Keratinocyte (primary cell): ENCODE measurements at regions not wholly inside any gene's neighbourhood (a gene's known extent, or its start where the extent isn't known, plus 50 kb on each side); places are given as distances from the start of the nearest gene placed in this dataset.

Source experiments
- DNase-seq: peaks from one replicate; pipeline ENCODE4 v3.0.0-alpha.2; 2011; ENCODE audit warnings: low read depth, missing footprints, low spot score
- FAIRE-seq: peaks from 2 replicates; lab custom pipeline; 2011; peaks lifted over from hg19 to GRCh38; lab: Jason Lieb, UNC
- H2AFZ ChIP-seq: 2 replicates; pipeline ENCODE4 v1.6.0; 2012; ENCODE audit warnings: low read length, control low read depth, inconsistent platforms; ENCODE audit not compliant: control insufficient read depth
- H3K27ac ChIP-seq: 2 replicates; pipeline ENCODE4 v1.5.1; 2011; ENCODE audit warnings: low read length; ENCODE audit not compliant: control insufficient read depth, insufficient read depth
- H3K27me3 ChIP-seq: 3 replicates; pipeline ENCODE4 v1.6.0; 2011; ENCODE audit warnings: low read length; ENCODE audit not compliant: control insufficient read depth, insufficient read depth; ENCODE audit errors: extremely low read depth
- H3K36me3 ChIP-seq, 2 experiments: 2 replicates in 1 of 2; 3 replicates in 1 of 2; pipeline ENCODE4 v1.5.1; 2011; ENCODE audit warnings: low read length in 2 of 2, mild to moderate bottlenecking in 1 of 2; ENCODE audit not compliant: control insufficient read depth in 2 of 2, insufficient read depth in 2 of 2; ENCODE audit errors: extremely low read depth in 1 of 2
- H3K4me1 ChIP-seq: 3 replicates; pipeline ENCODE4 v1.5.1; 2011; ENCODE audit warnings: low read length; ENCODE audit not compliant: control insufficient read depth, insufficient read depth; ENCODE audit errors: extremely low read depth
- H3K4me2 ChIP-seq: 3 replicates; pipeline ENCODE4 v1.6.0; 2011; ENCODE audit warnings: low read depth, low read length; ENCODE audit not compliant: control insufficient read depth, insufficient read depth; ENCODE audit errors: extremely low read depth
- H3K4me3 ChIP-seq, 3 experiments: fragments of 200-600 bp in 1 of 3; sonication (generic) in 1 of 3; 2 replicates in 2 of 3; 3 replicates in 1 of 3; pipeline ENCODE4 v1.5.1; 2011 to 2016; ENCODE audit warnings: low read length in 3 of 3, mild to moderate bottlenecking in 3 of 3, control low read depth in 2 of 3, inconsistent platforms in 1 of 3, low read depth in 1 of 3, mixed read lengths in 1 of 3, mixed run types in 1 of 3, moderate library complexity in 1 of 3; ENCODE audit not compliant: control insufficient read depth in 2 of 3, insufficient read depth in 2 of 3; ENCODE audit errors: extremely low read depth in 1 of 3
- H3K79me2 ChIP-seq: 2 replicates; pipeline ENCODE4 v1.6.0; 2012; ENCODE audit warnings: low read length; ENCODE audit not compliant: control insufficient read depth, insufficient read depth
- H3K9ac ChIP-seq: 3 replicates; pipeline ENCODE4 v1.6.0; 2011; ENCODE audit warnings: low read length; ENCODE audit not compliant: control insufficient read depth, insufficient read depth; ENCODE audit errors: extremely low read depth
- H3K9me1 ChIP-seq: 3 replicates; pipeline ENCODE4 v1.6.0; 2011; ENCODE audit warnings: low read length; ENCODE audit not compliant: control insufficient read depth, insufficient read depth; ENCODE audit errors: extremely low read depth
- H3K9me3 ChIP-seq: 2 replicates; pipeline ENCODE4 v1.5.1; 2012; ENCODE audit warnings: low read depth, low read length; ENCODE audit not compliant: control insufficient read depth
- H4K20me1 ChIP-seq: 3 replicates; pipeline ENCODE4 v1.6.0; 2011; ENCODE audit warnings: low read length; ENCODE audit not compliant: control insufficient read depth, insufficient read depth; ENCODE audit errors: extremely low read depth
- CTCF ChIP-seq, 3 experiments: IDR thresholded peaks in 1 of 3; conservative IDR thresholded peaks in 1 of 3; optimal IDR thresholded peaks in 1 of 3; 2 replicates in 2 of 3; 3 replicates in 1 of 3; pipeline versions ENCODE3 to v1.5.1; 2011; ENCODE audit warnings: low read length in 3 of 3, mild to moderate bottlenecking in 3 of 3, moderate library complexity in 2 of 3, control low read depth in 1 of 3, inconsistent platforms in 1 of 3; ENCODE audit not compliant: insufficient read depth in 2 of 3; ENCODE audit errors: extremely low read depth in 1 of 3
- EZH2 ChIP-seq: IDR thresholded peaks from one replicate; pipeline ENCODE4 v1.6.1; 2012; ENCODE audit warnings: inconsistent platforms, mild to moderate bottlenecking, low read length, moderate library complexity
- dilution Hi-C: fragments of 300-500 bp; cut with MboI; formaldehyde crosslinking; loops from one replicate; pipeline ENCODE4 v1.7.0; 2020; ENCODE audit warnings: low sequenced_read_pairs; ENCODE audit not compliant: extremely low pct_ligation_motif_present

DNA sequence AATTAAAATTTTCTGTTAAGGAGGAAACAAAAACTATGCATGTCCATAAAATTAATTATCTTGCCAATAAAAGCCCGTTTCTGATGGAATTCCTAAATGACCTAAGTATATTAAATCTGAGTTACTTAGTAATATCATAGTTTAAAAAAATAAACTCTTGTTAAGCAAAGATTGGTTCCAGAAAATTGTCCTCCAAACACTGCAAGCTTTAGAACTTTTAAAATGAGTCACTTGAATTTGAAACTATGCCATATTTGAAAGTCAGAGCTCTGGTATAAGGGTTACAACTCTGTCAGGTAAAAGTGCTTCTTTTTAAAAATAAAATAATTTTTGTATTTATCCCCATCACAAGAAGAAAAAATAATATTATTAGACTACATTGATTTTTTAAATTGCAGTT lies 409.5 kb downstream of the PLPP3 start:
- DNase-seq: no peak
- Histone ChIP-seq H3K9me1 (no peaks in the 10 kb centered on the region), H3K4me3 (no peak overlapping the region), H3K36me3 (no peaks in the 10 kb centered on the region), H3K79me2 (no peaks in the 10 kb centered on the region), H3K4me2 (no peak overlapping the region), H2AFZ (no peak overlapping the region), H4K20me1 (no peaks in the 10 kb centered on the region), H3K4me1 (no peaks in the 10 kb centered on the region), H3K9ac (no peak overlapping the region), H3K27ac (no peak overlapping the region), H3K9me3 (no peaks in the 10 kb centered on the region), H3K27me3 (no peaks in the 10 kb centered on the region)
- FAIRE-seq: no peak
- TF ChIP-seq EZH2 (no peak), CTCF (optimal IDR thresholded peaks at IDR 0.05 in 1 of 3, IDR thresholded peaks at IDR 0.05 in 1 of 3, conservative IDR thresholded peaks at IDR 0.05 in 1 of 3; ENCODE audit: extremely low read depth in 1 of 3, insufficient read depth in 2 of 3, low read length in 3 of 3) (no peak)
- dilution Hi-C loops: no loop called here

DNA sequence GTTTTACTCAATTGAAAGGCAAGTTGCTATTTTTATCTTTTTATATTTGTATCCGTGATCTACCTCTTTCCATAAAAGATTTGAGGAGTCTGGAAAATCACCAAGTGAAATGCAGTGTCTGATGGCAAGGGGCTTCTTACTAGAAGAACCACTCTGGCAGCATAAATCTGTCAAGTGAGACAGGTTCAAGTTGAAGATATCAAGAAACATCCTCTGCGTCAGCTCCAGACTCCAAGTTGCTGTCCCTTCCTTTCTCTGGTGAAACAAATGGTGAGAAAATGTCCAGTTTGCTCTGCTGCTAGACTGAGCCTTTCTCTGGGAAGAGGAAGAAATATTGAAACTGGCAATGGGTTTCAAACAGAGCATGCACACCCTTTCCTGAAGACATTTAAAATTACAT lies 411.2 kb downstream of the PLPP3 start:
- Histone ChIP-seq H3K9ac (no peak overlapping the region), H3K79me2 (no peaks in the 10 kb centered on the region), H2AFZ (no peak overlapping the region), H3K36me3 (no peaks in the 10 kb centered on the region), H3K4me2 (no peak overlapping the region), H3K27me3 (no peaks in the 10 kb centered on the region), H3K9me3 (no peaks in the 10 kb centered on the region), H3K4me1 (no peaks in the 10 kb centered on the region), H3K27ac (no peak overlapping the region), H4K20me1 (no peaks in the 10 kb centered on the region), H3K9me1 (no peaks in the 10 kb centered on the region), H3K4me3 (no peak overlapping the region)
- no peak for TF ChIP-seq CTCF (optimal IDR thresholded peaks at IDR 0.05 in 1 of 3, IDR thresholded peaks at IDR 0.05 in 1 of 3, conservative IDR thresholded peaks at IDR 0.05 in 1 of 3; ENCODE audit: extremely low read depth in 1 of 3, insufficient read depth in 2 of 3, low read length in 3 of 3)
- TF ChIP-seq EZH2: no peak
- no peak for DNase-seq
- FAIRE-seq: no peak
- dilution Hi-C loops: no loop called here
